Astrocyte of the spinal cord (primary cell): ENCODE measurements at regions not wholly inside any gene's neighbourhood (a gene's known extent, or its start where the extent isn't known, plus 50 kb on each side); places are given as distances from the start of the nearest gene placed in this dataset.

Experiments used
- DNase-seq: peaks from one replicate; pipeline ENCODE4 v3.0.0; 2011; ENCODE audit warnings: low read depth, low spot score
- H3K4me3 ChIP-seq: 2 replicates; pipeline ENCODE4 v1.5.1; 2011; ENCODE audit warnings: low read depth, mild to moderate bottlenecking, low read length, moderate library complexity
- in situ Hi-C: cut with HindIII; loops from 2 replicates; pipeline ENCODE4 v1.10.0; 2017; ENCODE audit warnings: low sequenced_read_pairs
- TF ChIP-seq, protein P1 (sequence below): IDR thresholded peaks from 2 replicates; pipeline ENCODE4 v1.5.1; 2012; ENCODE audit warnings: low read depth, mild to moderate bottlenecking, low read length, inconsistent platforms

DNA sequence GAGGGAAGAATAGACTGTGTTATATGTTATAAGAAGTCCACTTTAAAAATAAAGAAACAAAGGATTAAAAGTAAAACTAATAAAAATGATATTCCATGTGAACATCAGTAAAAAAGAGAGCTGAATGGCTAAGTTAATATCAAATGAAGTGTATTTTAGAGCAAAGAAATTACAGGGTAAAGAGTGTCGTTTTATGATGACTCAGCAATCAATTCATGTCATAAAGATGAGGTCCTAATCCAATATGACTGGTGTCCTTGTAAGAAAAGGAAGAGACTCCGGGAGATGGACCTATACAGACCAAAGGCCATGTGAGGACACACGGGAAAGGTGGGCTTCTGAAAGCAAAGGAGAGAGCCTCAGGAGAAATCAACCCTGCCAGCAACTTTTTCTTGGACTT lies 615.5 kb upstream of the KLHL29 start:
- TF ChIP-seq, protein P1, sequence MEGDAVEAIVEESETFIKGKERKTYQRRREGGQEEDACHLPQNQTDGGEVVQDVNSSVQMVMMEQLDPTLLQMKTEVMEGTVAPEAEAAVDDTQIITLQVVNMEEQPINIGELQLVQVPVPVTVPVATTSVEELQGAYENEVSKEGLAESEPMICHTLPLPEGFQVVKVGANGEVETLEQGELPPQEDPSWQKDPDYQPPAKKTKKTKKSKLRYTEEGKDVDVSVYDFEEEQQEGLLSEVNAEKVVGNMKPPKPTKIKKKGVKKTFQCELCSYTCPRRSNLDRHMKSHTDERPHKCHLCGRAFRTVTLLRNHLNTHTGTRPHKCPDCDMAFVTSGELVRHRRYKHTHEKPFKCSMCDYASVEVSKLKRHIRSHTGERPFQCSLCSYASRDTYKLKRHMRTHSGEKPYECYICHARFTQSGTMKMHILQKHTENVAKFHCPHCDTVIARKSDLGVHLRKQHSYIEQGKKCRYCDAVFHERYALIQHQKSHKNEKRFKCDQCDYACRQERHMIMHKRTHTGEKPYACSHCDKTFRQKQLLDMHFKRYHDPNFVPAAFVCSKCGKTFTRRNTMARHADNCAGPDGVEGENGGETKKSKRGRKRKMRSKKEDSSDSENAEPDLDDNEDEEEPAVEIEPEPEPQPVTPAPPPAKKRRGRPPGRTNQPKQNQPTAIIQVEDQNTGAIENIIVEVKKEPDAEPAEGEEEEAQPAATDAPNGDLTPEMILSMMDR, result no peak
- in situ Hi-C loops, result no loop called here
- no peak for DNase-seq
- H3K4me3 ChIP-seq, result no peak overlapping the region

DNA sequence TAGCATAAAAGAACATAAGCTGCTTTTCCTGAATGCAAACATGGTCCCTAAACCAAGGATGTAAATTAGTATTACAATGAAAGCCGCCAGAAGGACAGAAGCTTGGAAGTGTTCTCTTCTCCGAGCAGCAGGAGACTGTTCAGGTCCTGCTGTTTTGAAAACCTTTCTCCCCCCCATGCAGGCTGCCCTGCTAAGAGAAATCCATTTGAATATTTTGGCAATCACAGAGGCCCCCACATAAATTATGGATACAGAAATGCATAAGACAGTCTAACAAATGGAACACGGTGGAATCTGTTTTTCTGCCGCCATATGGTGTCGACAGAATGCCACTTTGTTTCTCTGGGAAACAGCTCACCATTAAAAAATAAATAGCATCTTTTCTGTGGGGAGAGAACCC lies 600.4 kb upstream of the KLHL29 start:
- in situ Hi-C loops, result no loop called here
- no peak for DNase-seq
- H3K4me3 ChIP-seq, result no peak overlapping the region
- TF ChIP-seq, protein P1, result no peak

DNA sequence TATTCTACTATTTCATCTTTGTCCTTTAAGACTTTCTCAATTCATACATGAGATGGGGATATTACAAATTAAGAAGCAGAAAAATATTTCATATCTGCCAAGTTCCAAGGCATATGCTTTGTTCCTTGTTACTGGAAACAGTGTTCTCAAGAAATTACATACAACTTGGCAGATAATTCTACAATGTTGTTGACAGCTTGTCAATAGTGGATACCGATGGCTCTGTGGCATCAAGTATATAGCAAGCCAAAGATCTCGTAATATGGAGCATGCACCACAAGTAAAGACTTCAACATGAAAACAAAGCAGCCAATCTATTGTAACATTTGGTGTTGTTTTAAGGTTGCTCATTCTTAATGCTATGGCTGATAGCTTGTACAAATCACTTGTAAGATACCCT lies 598.2 kb upstream of the KLHL29 start:
- no peak overlapping the region for H3K4me3 ChIP-seq
- DNase-seq, result no peak
- TF ChIP-seq, protein P1, result no peak
- in situ Hi-C loops, result no loop called here

DNA sequence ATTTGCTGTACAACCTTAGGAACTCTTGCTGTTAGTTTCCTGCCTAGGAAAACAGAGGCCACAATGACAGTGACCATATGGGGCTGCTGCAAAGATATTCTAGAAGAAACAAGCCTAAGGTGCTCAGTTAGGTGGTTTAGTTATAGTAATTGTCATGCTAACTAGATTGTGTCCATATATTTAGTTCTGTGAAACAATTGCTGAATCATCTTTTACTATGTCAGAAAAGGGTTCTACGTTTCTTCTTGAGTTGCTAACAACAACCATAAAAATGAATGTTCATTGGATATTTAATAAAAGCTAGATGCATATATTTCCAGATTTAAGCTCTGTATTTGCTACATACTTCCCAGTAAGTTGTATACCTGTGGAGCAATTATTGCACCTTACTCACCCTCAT lies 597.2 kb upstream of the KLHL29 start:
- H3K4me3 ChIP-seq, result no peak overlapping the region
- in situ Hi-C loops, result no loop called here
- DNase-seq, result no peak
- TF ChIP-seq, protein P1, result no peak

DNA sequence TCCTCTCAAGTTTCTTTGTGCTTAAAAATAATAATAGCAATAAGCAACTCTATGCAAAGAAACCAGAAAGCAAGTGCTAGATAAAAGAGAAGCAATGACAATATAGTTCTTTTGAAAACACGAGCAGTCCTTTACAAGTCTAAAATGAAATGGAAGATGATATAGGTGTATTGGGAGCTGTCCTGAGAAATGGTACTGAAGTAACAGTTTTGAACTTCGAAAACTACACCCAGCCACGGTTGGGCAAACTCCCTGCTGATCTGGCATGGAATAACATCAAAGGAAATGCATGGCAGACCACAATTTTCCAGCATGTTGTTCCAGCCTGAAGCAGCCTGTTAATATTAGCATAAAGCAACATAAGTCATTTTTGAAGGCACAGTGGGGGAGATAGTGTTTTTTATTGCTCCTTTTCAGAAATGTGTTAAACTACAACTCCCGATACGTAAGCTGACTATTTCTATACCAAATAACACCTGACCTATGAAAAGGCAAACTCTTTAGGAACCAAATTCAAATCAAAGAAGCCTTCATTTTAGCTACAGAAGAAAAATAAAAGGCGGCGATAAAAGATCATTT lies 596.1 kb upstream of the KLHL29 start:
- TF ChIP-seq, protein P1, result no peak
- in situ Hi-C loops, result no loop called here
- H3K4me3 ChIP-seq, result no peak overlapping the region
- DNase-seq, result no peak

DNA sequence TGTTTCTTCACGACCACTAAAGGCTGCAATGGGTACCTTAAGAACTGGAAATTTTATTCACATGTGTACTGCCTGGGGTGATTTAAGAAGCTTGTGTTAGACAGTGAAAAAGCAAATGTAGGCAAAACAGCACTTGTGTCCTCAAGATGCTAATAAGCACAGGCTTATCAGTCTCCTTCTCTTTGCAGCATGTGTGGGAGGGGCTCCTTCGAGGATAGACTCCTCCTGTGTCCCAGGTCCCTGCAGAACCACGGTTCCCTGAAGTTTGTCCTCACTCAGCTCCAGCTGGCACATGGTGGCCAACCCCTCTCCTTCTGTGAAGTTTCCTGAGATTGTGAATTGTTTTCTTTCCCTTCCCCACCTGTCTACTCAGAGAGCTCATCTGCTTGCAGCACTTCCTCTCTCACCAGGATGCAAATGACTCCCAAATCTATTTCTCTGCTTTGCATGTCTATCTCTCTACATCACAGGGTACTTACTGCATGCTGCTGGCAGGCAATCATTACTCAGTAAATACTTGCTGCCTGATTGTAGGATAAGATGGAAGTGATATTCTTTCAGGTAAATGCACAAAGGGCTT lies 589.6 kb upstream of the KLHL29 start:
- H3K4me3 ChIP-seq, result no peak overlapping the region
- TF ChIP-seq, protein P1, result no peak
- in situ Hi-C loops, result no loop called here
- DNase-seq, result no peak
